GM12878 (cell line): ENCODE measurements at regions not wholly inside any gene's neighbourhood (a gene's known extent, or its start where the extent isn't known, plus 50 kb on each side); places are given as distances from the start of the nearest gene placed in this dataset.

ENCODE experiments used
- BHLHE40 ChIP-seq, 2 experiments: fragments of 450-650 bp in 1 of 2; IDR thresholded peaks; 2 replicates each; pipeline ENCODE4 v1.6.1; 2011 to 2017; ENCODE audit warnings: low read depth in 2 of 2, borderline replicate concordance in 1 of 2, improper control_type of control experiment in 1 of 2, low read length in 1 of 2, mild to moderate bottlenecking in 1 of 2
- KDM1A ChIP-seq: fragments of 200-600 bp; sonication (generic); IDR thresholded peaks from 2 replicates; pipeline ENCODE4 v1.6.1; 2016; ENCODE audit warnings: borderline replicate concordance
- NFIC ChIP-seq: IDR thresholded peaks from 2 replicates; pipeline ENCODE4 v1.6.1; 2012; ENCODE audit warnings: low read depth, mild to moderate bottlenecking, inconsistent platforms, low read length, moderate library complexity
- NFXL1 ChIP-seq: fragments of 450-650 bp; IDR thresholded peaks from 2 replicates; pipeline ENCODE4 v1.6.1; 2017; ENCODE audit warnings: antibody characterized with exemption, mild to moderate bottlenecking, borderline replicate concordance
- POLR2A ChIP-seq: IDR thresholded peaks from 2 replicates; pipeline ENCODE4 v1.6.1; 2011; ENCODE audit warnings: low read depth, mild to moderate bottlenecking, low read length
- POLR2AphosphoS5 ChIP-seq: IDR thresholded peaks from 2 replicates; pipeline ENCODE4 v1.6.1; 2011; ENCODE audit warnings: mild to moderate bottlenecking, low read length, inconsistent platforms
- SMC3 ChIP-seq: IDR thresholded peaks from 2 replicates; pipeline ENCODE4 v1.6.1; 2011; ENCODE audit warnings: low read length, improper control_type of control experiment, borderline replicate concordance
- SREBF1 ChIP-seq: IDR thresholded peaks from 2 replicates; pipeline ENCODE4 v1.6.1; 2012; ENCODE audit warnings: mild to moderate bottlenecking, low read length
- SRF ChIP-seq, 2 experiments: IDR thresholded peaks; 2 replicates each; pipeline ENCODE4 v1.6.1; 2011; ENCODE audit warnings: low read depth in 2 of 2, low read length in 2 of 2, mild to moderate bottlenecking in 1 of 2, moderate library complexity in 1 of 2
- TF ChIP-seq, protein P1 (sequence below): fragments of 450-650 bp; IDR thresholded peaks from 2 replicates; pipeline ENCODE4 v1.6.1; 2016; ENCODE audit warnings: mild to moderate bottlenecking
- TF ChIP-seq, protein P2 (sequence below), 3 experiments: IDR thresholded peaks in 2 of 3; conservative IDR thresholded peaks in 1 of 3; 2 replicates each; pipeline ENCODE4 v1.5.1; 2011; ENCODE audit warnings: low read depth in 3 of 3, low read length in 3 of 3, mild to moderate bottlenecking in 3 of 3, control low read depth in 2 of 3, moderate library complexity in 2 of 3, inconsistent platforms in 1 of 3, mixed read lengths in 1 of 3; ENCODE audit not compliant: control insufficient read depth in 2 of 3, insufficient read depth in 1 of 3; ENCODE audit errors: extremely low read depth in 1 of 3

DNA sequence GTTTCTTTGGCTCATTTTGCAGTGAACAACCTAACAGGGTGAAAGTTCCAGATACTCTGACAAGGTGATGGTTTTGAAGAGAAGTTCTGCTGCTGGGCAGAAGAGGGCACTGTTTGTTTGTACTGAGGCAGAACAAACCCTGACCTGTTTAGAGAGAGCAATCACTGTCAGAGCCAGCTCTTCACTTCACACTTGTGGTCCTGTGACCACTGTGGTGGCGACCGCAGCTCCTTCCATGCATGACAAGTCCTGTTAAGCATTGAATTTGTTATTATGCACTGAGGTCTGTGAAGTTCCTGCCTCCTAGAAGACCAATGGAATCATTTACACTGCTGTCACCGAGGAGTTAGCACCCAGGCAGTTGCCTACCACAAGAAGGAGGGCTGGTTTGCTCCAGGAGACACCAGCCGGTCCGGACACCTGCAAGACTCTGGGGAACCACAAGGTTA is 86.6 kb downstream of the ZNF330 start:
- TF ChIP-seq NFIC (peak; percentile 84), NFXL1 (no peak), POLR2AphosphoS5 (no peak), SRF (IDR thresholded peaks at IDR 0.05; ENCODE audit: low read depth in 2 of 2, low read length in 2 of 2) (no peak), KDM1A (no peak), SMC3 (peak; percentile 85), BHLHE40 (IDR thresholded peaks at IDR 0.05; ENCODE audit: borderline replicate concordance in 1 of 2, low read depth in 2 of 2, low read length in 1 of 2) (peak; percentile 82 to 86), SREBF1 (no peak), POLR2A (no peak)
- TF ChIP-seq, protein P1, sequence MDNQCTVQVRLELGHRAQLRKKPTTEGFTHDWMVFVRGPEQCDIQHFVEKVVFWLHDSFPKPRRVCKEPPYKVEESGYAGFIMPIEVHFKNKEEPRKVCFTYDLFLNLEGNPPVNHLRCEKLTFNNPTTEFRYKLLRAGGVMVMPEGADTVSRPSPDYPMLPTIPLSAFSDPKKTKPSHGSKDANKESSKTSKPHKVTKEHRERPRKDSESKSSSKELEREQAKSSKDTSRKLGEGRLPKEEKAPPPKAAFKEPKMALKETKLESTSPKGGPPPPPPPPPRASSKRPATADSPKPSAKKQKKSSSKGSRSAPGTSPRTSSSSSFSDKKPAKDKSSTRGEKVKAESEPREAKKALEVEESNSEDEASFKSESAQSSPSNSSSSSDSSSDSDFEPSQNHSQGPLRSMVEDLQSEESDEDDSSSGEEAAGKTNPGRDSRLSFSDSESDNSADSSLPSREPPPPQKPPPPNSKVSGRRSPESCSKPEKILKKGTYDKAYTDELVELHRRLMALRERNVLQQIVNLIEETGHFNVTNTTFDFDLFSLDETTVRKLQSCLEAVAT, result peak; percentile 99
- TF ChIP-seq, protein P2, sequence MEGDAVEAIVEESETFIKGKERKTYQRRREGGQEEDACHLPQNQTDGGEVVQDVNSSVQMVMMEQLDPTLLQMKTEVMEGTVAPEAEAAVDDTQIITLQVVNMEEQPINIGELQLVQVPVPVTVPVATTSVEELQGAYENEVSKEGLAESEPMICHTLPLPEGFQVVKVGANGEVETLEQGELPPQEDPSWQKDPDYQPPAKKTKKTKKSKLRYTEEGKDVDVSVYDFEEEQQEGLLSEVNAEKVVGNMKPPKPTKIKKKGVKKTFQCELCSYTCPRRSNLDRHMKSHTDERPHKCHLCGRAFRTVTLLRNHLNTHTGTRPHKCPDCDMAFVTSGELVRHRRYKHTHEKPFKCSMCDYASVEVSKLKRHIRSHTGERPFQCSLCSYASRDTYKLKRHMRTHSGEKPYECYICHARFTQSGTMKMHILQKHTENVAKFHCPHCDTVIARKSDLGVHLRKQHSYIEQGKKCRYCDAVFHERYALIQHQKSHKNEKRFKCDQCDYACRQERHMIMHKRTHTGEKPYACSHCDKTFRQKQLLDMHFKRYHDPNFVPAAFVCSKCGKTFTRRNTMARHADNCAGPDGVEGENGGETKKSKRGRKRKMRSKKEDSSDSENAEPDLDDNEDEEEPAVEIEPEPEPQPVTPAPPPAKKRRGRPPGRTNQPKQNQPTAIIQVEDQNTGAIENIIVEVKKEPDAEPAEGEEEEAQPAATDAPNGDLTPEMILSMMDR (IDR thresholded peaks at IDR 0.05 in 2 of 3, conservative IDR thresholded peaks at IDR 0.05 in 1 of 3; ENCODE audit: control insufficient read depth in 2 of 3, extremely low read depth in 1 of 3, insufficient read depth in 1 of 3, low read depth in 3 of 3, low read length in 3 of 3), result peak; percentile 86 to 89 (median 86)
